ENCODE measurements at regions not wholly inside any gene's neighbourhood (a gene's known extent, or its start where the extent isn't known, plus 50 kb on each side); places are given as distances from the start of the nearest gene placed in this dataset.
A peak's percentile ranks its signal among the peaks of the same experiment; 100 is the strongest.

DNA sequence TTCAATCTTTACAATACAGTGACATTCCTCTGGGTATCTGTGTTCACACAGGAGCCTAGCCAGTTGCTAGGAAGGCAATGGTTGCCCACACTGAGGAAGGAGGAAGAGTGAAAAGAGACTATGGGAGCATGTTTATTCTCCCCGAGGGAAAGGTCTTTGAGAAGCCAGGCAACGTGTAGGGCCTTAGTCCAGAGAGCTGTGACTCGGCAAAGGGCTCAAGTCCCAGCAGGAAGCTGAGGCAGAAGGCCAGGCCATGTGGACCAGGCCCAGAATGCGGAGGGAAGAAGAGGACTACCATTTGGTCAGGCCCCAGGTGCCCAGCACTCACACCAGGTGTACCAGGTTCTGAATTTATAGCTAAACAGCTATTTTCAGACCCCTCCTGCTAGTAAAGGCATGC, 136.6 kb upstream of the DMAC1 start:
- Histone ChIP-seq H3K4me1 (peaks cover 0 to 5% of the 10 kb centered on the region in 2 donors), H3K9me3 (peaks cover 0 to 9% of the 10 kb centered on the region in 2 donors), H3K36me3 (no peaks in the 10 kb centered on the region), H3K27ac (no peak overlapping the region), H3K27me3 (no peaks in the 10 kb centered on the region), H3K4me3 (no peak overlapping the region)
- no peak for ATAC-seq
- DNase-seq: peak in 1 of 4 donors; percentile 23
- intact Hi-C loops (cut with DNase I): no loop called here
- TF ChIP-seq, protein P1, sequence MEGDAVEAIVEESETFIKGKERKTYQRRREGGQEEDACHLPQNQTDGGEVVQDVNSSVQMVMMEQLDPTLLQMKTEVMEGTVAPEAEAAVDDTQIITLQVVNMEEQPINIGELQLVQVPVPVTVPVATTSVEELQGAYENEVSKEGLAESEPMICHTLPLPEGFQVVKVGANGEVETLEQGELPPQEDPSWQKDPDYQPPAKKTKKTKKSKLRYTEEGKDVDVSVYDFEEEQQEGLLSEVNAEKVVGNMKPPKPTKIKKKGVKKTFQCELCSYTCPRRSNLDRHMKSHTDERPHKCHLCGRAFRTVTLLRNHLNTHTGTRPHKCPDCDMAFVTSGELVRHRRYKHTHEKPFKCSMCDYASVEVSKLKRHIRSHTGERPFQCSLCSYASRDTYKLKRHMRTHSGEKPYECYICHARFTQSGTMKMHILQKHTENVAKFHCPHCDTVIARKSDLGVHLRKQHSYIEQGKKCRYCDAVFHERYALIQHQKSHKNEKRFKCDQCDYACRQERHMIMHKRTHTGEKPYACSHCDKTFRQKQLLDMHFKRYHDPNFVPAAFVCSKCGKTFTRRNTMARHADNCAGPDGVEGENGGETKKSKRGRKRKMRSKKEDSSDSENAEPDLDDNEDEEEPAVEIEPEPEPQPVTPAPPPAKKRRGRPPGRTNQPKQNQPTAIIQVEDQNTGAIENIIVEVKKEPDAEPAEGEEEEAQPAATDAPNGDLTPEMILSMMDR (IDR thresholded peaks at IDR 0.05): no peak

DNA sequence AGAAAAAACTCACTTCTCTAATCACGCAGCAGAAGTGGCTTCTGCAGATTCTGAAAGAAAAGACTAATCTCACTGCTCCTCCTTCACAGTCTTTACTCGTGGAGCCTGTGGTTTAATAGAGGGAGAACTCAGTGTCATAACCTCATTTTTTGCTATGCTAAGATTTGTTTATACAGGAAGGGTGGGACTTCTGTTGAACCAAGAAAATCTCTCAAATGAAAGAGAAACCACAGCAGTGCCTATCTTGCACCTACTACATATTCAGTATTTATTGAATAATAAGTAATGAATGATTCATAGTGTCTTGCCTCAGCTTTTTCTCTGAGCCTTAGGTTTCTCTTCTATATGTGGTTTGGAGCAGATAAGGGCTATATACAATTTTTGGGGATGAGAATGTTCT, 136.1 kb upstream of the DMAC1 start:
- H3K27me3 ChIP-seq: no peaks in the 10 kb centered on the region
- peak in 1 of 4 donors; percentile 2 for DNase-seq
- TF ChIP-seq, protein P1 (IDR thresholded peaks at IDR 0.05): no peak
- H3K36me3 ChIP-seq: no peaks in the 10 kb centered on the region
- H3K4me1 ChIP-seq: peaks cover 0 to 5% of the 10 kb centered on the region in 2 donors
- ATAC-seq: peak; percentile 63
- intact Hi-C loops (cut with DNase I): no loop called here
- H3K27ac ChIP-seq: no peak overlapping the region
- H3K9me3 ChIP-seq: peaks cover 0 to 9% of the 10 kb centered on the region in 2 donors
- H3K4me3 ChIP-seq: no peak overlapping the region

DNA sequence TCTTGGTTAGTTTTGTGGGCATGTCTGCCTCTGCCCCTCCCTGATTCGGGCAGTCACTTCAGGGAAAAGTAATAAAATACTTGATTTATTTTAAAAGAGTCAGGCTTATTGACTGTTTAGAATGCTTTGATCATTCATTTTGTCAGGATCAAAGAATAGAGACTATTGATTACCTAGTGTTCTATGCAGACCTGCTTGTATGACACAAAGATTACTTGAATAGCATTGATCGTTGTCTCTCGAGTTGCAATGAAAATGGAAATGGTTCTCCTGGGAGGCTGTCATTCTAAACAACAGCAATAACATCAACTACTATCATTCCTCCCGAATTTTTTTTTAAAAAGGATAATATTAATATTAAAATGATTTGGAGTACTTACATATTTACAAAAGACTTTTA, 133.2 kb upstream of the DMAC1 start:
- intact Hi-C loops (cut with DNase I): no loop called here

DNA sequence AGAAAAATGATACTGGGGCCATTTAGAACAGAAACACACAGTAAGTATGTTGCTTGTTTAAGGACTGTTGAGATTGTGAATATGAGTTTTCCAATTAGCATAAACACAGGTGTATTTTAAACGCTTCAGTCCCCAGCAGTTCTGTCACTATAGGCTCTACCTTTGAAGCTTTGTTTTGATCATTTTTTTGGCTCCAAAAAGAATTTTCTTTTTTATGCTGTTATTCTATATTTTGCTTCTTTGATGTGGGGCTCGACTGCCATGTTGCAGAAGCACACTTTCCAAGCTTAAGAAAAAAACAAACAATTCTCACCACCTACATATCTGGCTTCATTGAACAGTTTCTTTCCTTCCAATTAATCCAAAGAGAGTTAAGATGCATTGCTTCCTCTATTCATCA, 131.0 kb upstream of the DMAC1 start:
- no peaks in the 10 kb centered on the region for H3K27me3 ChIP-seq
- H3K27ac ChIP-seq: no peak overlapping the region
- H3K4me1 ChIP-seq: no peaks in the 10 kb centered on the region
- ATAC-seq (no peak), DNase-seq (no peak)
- H3K36me3 ChIP-seq: no peaks in the 10 kb centered on the region
- no peaks in the 10 kb centered on the region for H3K9me3 ChIP-seq
- TF ChIP-seq, protein P1 (IDR thresholded peaks at IDR 0.05): no peak
- intact Hi-C loops (cut with DNase I): no loop called here
- H3K4me3 ChIP-seq: no peak overlapping the region

More for the DNA sequence above, 133.2 kb upstream of the DMAC1 start:
- H3K9me3 ChIP-seq: no peaks in the 10 kb centered on the region
- no peak for DNase-seq
- ATAC-seq: no peak
- no peaks in the 10 kb centered on the region for H3K36me3 ChIP-seq
- H3K27ac ChIP-seq: no peak overlapping the region
- H3K4me1 ChIP-seq: peaks cover 0 to 5% of the 10 kb centered on the region in 2 donors
- H3K4me3 ChIP-seq: no peak overlapping the region
- no peaks in the 10 kb centered on the region for H3K27me3 ChIP-seq
- TF ChIP-seq, protein P1 (IDR thresholded peaks at IDR 0.05): no peak

DNA sequence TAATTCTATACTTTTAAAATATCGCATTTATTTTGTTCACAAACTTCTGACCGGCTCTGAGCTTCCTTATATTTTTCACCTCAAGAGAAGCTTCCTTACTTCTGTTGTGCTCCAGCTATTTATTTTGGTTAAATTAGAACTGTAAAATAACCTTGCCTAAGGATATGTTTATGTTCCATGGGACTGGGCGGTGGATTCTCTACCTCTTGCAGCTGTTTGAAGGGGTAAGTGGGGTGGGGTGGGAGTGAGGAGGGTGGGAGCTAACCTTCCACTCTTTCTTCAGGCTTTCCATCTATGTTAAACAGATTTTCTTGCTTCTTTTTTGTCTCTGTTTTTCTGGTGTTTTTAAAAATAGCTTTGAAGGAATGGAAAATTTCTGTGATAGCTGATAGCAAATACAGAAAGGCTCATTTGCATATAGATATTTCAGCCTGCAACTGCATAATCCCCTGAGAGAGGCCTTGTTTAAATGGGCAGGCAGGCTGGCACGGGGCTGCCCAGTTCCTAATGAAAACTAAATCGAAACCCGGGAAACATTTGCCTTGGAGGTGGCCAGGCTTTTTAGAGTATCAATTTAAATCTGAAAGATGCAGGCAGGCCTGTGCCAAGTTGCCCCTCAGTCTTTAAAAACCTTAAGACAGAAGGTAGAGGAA, 122.1 kb upstream of the DMAC1 start:
- Histone ChIP-seq H3K27ac (no peak overlapping the region), H3K27me3 (no peaks in the 10 kb centered on the region), H3K4me1 (no peaks in the 10 kb centered on the region), H3K9me3 (no peaks in the 10 kb centered on the region), H3K36me3 (no peaks in the 10 kb centered on the region), H3K4me3 (no peak overlapping the region)
- intact Hi-C loops (cut with DNase I): no loop called here
- DNase-seq: no peak
- TF ChIP-seq, protein P1 (IDR thresholded peaks at IDR 0.05): no peak
- ATAC-seq: no peak

Measured in left lung (tissue), 4 donors.